H1 (cell line): ENCODE measurements at regions not wholly inside any gene's neighbourhood (a gene's known extent, or its start where the extent isn't known, plus 50 kb on each side); places are given as distances from the start of the nearest gene placed in this dataset.

Experiments
- CTCF ChIA-PET: fragments of 300-600 bp; sonication (Branson Sonifier 250); formaldehyde crosslinking; loops from one replicate; lab custom pipeline; 2021; ENCODE audit not compliant: partially characterized antibody; lab: Charles Lee
- POLR2A ChIA-PET: fragments of 300-600 bp; sonication (Branson Sonifier 250); formaldehyde crosslinking; loops from one replicate; lab custom pipeline; 2021; ENCODE audit warnings: inconsistent platforms; ENCODE audit not compliant: partially characterized antibody; lab: Charles Lee
- DNase-seq, 2 experiments: peaks; one replicate each; pipeline versions ENCODE4 v3.0.0 to v3.0.0-alpha.2; 2010 to 2022; ENCODE audit warnings: low spot score in 2 of 2, low read depth in 1 of 2, mixed read lengths in 1 of 2
- FAIRE-seq: peaks from 2 replicates; lab custom pipeline; 2011; peaks lifted over from hg19 to GRCh38; lab: Jason Lieb, UNC
- H2AFZ ChIP-seq: 2 replicates; pipeline ENCODE4 v1.8.1; 2012; ENCODE audit warnings: low read length, inconsistent platforms
- H2AK5ac ChIP-seq: 2 replicates; pipeline ENCODE4 v1.6.1; 2013; ENCODE audit warnings: low read depth, low read length
- H2BK120ac ChIP-seq: replicated peaks from 2 replicates; pipeline ENCODE3; 2013; ENCODE audit warnings: low read depth, low read length, inconsistent platforms
- H2BK12ac ChIP-seq: 2 replicates; pipeline ENCODE4 v1.6.1; 2013; ENCODE audit warnings: low read depth, low read length
- H2BK15ac ChIP-seq: 2 replicates; pipeline ENCODE4 v1.6.1; 2013; ENCODE audit warnings: low read length
- H2BK20ac ChIP-seq: 2 replicates; pipeline ENCODE4 v1.6.1; 2013; ENCODE audit warnings: low read length
- H2BK5ac ChIP-seq: 2 replicates; pipeline ENCODE4 v1.6.1; 2013; ENCODE audit warnings: low read depth, low read length
- H3K14ac ChIP-seq: 2 replicates; pipeline ENCODE4 v1.6.1; 2013; ENCODE audit warnings: inconsistent platforms; ENCODE audit not compliant: insufficient read length
- H3K18ac ChIP-seq: 2 replicates; pipeline ENCODE4 v1.6.1; 2013; ENCODE audit warnings: low read length; ENCODE audit errors: extremely low read depth
- H3K23ac ChIP-seq: 2 replicates; pipeline ENCODE4 v1.6.1; 2013; ENCODE audit warnings: inconsistent platforms; ENCODE audit not compliant: insufficient read length
- H3K23me2 ChIP-seq: 2 replicates; pipeline ENCODE4 v1.6.1; 2013; ENCODE audit warnings: low read depth, low read length
- H3K27ac ChIP-seq: 2 replicates; pipeline ENCODE4 v1.6.1; 2011; ENCODE audit warnings: low read depth, low read length, inconsistent platforms
- H3K27me3 ChIP-seq, 4 experiments: replicated peaks in 1 of 4; 1 replicate in 1 of 4; 2 replicates in 3 of 4; pipeline versions ENCODE4 v1.6.1 to v1.8.1; 2011 to 2013; ENCODE audit warnings: low read length in 3 of 4, mild to moderate bottlenecking in 3 of 4, inconsistent platforms in 2 of 4, mixed read lengths in 2 of 4, moderate library complexity in 1 of 4; ENCODE audit not compliant: control insufficient read depth in 3 of 4, insufficient read depth in 3 of 4; ENCODE audit errors: extremely low read depth in 1 of 4
- H3K36me3 ChIP-seq, 4 experiments: 2 replicates each; pipeline versions ENCODE4 v1.6.1 to v1.8.1; 2011 to 2013; ENCODE audit warnings: mild to moderate bottlenecking in 4 of 4, low read length in 3 of 4, moderate library complexity in 2 of 4, control low read depth in 1 of 4, inconsistent platforms in 1 of 4; ENCODE audit not compliant: insufficient read depth in 4 of 4, control insufficient read depth in 2 of 4
- H3K4ac ChIP-seq: replicated peaks from 2 replicates; pipeline ENCODE3; 2013; ENCODE audit warnings: low read length, low read depth, mixed read lengths, inconsistent platforms; ENCODE audit not compliant: insufficient read length
- H3K4me1 ChIP-seq, 4 experiments: replicated peaks in 1 of 4; 1 replicate in 1 of 4; 2 replicates in 3 of 4; pipeline versions ENCODE4 v1.6.1 to v1.8.1; 2011 to 2013; ENCODE audit warnings: low read length in 3 of 4, inconsistent platforms in 2 of 4, mixed read lengths in 1 of 4; ENCODE audit not compliant: insufficient read depth in 4 of 4, control insufficient read depth in 3 of 4
- H3K4me2 ChIP-seq, 2 experiments: 2 replicates each; pipeline versions ENCODE4 v1.6.1 to v1.8.1; 2011 to 2013; ENCODE audit warnings: low read depth in 2 of 2, low read length in 2 of 2, control low read depth in 1 of 2, inconsistent platforms in 1 of 2, mild to moderate bottlenecking in 1 of 2; ENCODE audit not compliant: insufficient read depth in 1 of 2
- H3K4me3 ChIP-seq, 4 experiments: fragments of 200-600, 300-600 bp in 1 of 4; sonication (generic), shearing (Covaris generic), sonication (Bioruptor Twin) in 1 of 4; 2 replicates each; pipeline versions ENCODE4 v1.5.1 to v1.8.1; 2011 to 2016; ENCODE audit warnings: low read length in 4 of 4, low read depth in 3 of 4, control low read depth in 2 of 4, inconsistent platforms in 2 of 4, mild to moderate bottlenecking in 2 of 4, mixed read lengths in 1 of 4, moderate library complexity in 1 of 4; ENCODE audit not compliant: insufficient read depth in 2 of 4; ENCODE audit errors: extremely low read depth in 1 of 4
- H3K56ac ChIP-seq: replicated peaks from 2 replicates; pipeline ENCODE3; 2013; ENCODE audit warnings: low read depth, mild to moderate bottlenecking, mixed read lengths, low read length, inconsistent platforms; ENCODE audit not compliant: insufficient read length
- H3K79me1 ChIP-seq: 2 replicates; pipeline ENCODE4 v1.6.1; 2013; ENCODE audit warnings: low read depth, low read length, control low read depth
- H3K79me2 ChIP-seq, 2 experiments: 2 replicates each; pipeline versions ENCODE4 v1.6.1 to v1.8.1; 2012 to 2013; ENCODE audit warnings: low read length in 2 of 2, mild to moderate bottlenecking in 2 of 2, inconsistent platforms in 1 of 2; ENCODE audit not compliant: insufficient read depth in 2 of 2, control insufficient read depth in 1 of 2
- H3K9ac ChIP-seq, 4 experiments: replicated peaks in 1 of 4; 1 replicate in 1 of 4; 2 replicates in 3 of 4; pipeline versions ENCODE4 v1.6.1 to v1.8.1; 2011 to 2013; ENCODE audit warnings: low read depth in 3 of 4, low read length in 3 of 4, control low read depth in 2 of 4, mild to moderate bottlenecking in 2 of 4, moderate library complexity in 2 of 4, inconsistent platforms in 1 of 4; ENCODE audit errors: extremely low read depth in 1 of 4
- H3K9me3 ChIP-seq, 2 experiments: 2 replicates each; pipeline versions ENCODE4 v1.6.1 to v1.8.1; 2012 to 2013; ENCODE audit warnings: mild to moderate bottlenecking in 2 of 2, moderate library complexity in 2 of 2, control low read depth in 1 of 2, inconsistent platforms in 1 of 2, low read depth in 1 of 2, low read length in 1 of 2, mixed read lengths in 1 of 2; ENCODE audit not compliant: insufficient read depth in 2 of 2
- H4K20me1 ChIP-seq, 2 experiments: replicated peaks in 1 of 2; 2 replicates each; pipeline versions ENCODE3 to v1.8.1; 2011 to 2013; ENCODE audit warnings: inconsistent platforms in 2 of 2, low read length in 2 of 2, mild to moderate bottlenecking in 1 of 2; ENCODE audit not compliant: insufficient read depth in 2 of 2, control insufficient read depth in 1 of 2
- H4K5ac ChIP-seq: 2 replicates; pipeline ENCODE4 v1.6.1; 2013; ENCODE audit warnings: low read length, low read depth, mixed read lengths, inconsistent platforms; ENCODE audit not compliant: insufficient read length
- H4K8ac ChIP-seq: 2 replicates; pipeline ENCODE4 v1.8.0; 2013; ENCODE audit warnings: mild to moderate bottlenecking, moderate library complexity, low read length, inconsistent platforms; ENCODE audit not compliant: insufficient read depth; ENCODE audit errors: extremely low read depth
- H4K91ac ChIP-seq: replicated peaks from 2 replicates; pipeline ENCODE3; 2013; ENCODE audit warnings: low read length, mixed read lengths, inconsistent platforms; ENCODE audit not compliant: insufficient read length
- CHD2 ChIP-seq: IDR thresholded peaks from 2 replicates; pipeline ENCODE4 v1.6.1; 2012; ENCODE audit warnings: low read length, improper control_type of control experiment
- CREB1 ChIP-seq: IDR thresholded peaks from 2 replicates; pipeline ENCODE4 v1.6.1; 2012; ENCODE audit warnings: inconsistent platforms
- MAFK ChIP-seq: IDR thresholded peaks from 2 replicates; pipeline ENCODE4 v1.6.1; 2012; ENCODE audit warnings: low read depth, mild to moderate bottlenecking, improper control_type of control experiment, low read length
- POLR2A ChIP-seq, 2 experiments: IDR thresholded peaks; 1 replicate in 1 of 2; 2 replicates in 1 of 2; pipeline ENCODE4 v1.6.1; 2011; ENCODE audit warnings: low read depth in 2 of 2, low read length in 2 of 2, mild to moderate bottlenecking in 2 of 2; ENCODE audit errors: control extremely low read depth in 1 of 2
- TBP ChIP-seq: IDR thresholded peaks from 2 replicates; pipeline ENCODE4 v1.6.1; 2011; ENCODE audit warnings: low read depth, low read length, improper control_type of control experiment
- WGBS, 2 experiments: shearing (Covaris generic) in 1 of 2; methylation state at CpG; one replicate each; pipeline versions ENCODE4 v1.1.6 to v1.1.7; 2013 to 2015; ENCODE audit warnings: low lambda C conversion rate in 2 of 2, mixed read lengths in 2 of 2, inconsistent platforms in 1 of 2, low coverage in 1 of 2, missing lambda C conversion rate in 1 of 2; ENCODE audit not compliant: insufficient replicate concordance in 2 of 2, insufficient coverage in 1 of 2, insufficient read length in 1 of 2; ENCODE audit errors: extremely low coverage in 1 of 2, missing lambda C conversion rate in 1 of 2; 5-methylcytosine and 5-hydroxymethylcytosine counted together

DNA sequence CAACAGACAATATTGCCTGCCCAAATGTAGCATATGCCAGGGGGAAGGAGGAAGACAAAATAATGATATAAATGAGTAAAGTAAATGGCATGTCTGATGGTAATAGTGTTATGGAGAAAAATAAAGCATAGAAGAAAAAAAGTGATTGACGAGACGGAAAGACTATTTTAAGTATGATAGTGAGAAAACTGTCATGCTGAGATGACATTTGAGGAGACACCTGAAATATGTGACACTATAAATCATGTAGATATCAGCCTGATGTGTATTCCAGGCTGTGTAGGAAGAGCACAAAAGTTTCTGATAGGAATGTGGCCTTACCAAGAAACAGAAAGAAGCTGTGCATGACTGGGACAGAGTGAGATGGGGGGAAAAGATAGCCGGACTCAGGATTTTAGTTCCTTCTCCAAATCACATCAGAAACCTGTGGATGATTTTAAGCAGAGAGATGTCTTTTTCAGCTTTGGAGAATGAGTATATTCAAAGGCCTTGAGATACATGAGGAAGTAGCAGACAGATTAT, 387.3 kb upstream of the SYT4 start:
- no peaks in the 10 kb centered on the region for H3K23me2 ChIP-seq
- H3K9ac ChIP-seq, result no peak overlapping the region
- no peaks in the 10 kb centered on the region for H3K79me1 ChIP-seq
- H3K36me3 ChIP-seq, result no peaks in the 10 kb centered on the region
- FAIRE-seq, result no peak
- no peak overlapping the region for H2BK20ac ChIP-seq
- no peak overlapping the region for H2AK5ac ChIP-seq
- no peak overlapping the region for H4K8ac ChIP-seq
- no peak overlapping the region for H3K18ac ChIP-seq
- WGBS, 2 experiments, result 100% methylated on average over 2 to 3 of the region's 3 CpGs
- no peaks in the 10 kb centered on the region for H4K20me1 ChIP-seq
- H3K4me3 ChIP-seq, result no peak overlapping the region
- H3K27ac ChIP-seq, result no peak overlapping the region
- no peak overlapping the region for H2BK15ac ChIP-seq
- TF ChIP-seq MAFK (no peak), CHD2 (no peak), POLR2A (IDR thresholded peaks at IDR 0.05; ENCODE audit: control extremely low read depth in 1 of 2, low read depth in 2 of 2, low read length in 2 of 2) (no peak), TBP (no peak), CREB1 (no peak)
- ChIA-PET CTCF (interaction anchor here (1.4 kb wide), 1 partner anchor 43 kb away, joined by 3 read pairs; no protein-coding TSS in a partner anchor), POLR2A (no interaction called here)
- no peak overlapping the region for H3K4ac ChIP-seq
- no peak overlapping the region for H2AFZ ChIP-seq
- H4K5ac ChIP-seq, result no peak overlapping the region
- H3K14ac ChIP-seq, result no peak overlapping the region
- H3K79me2 ChIP-seq, result no peaks in the 10 kb centered on the region
- no peak overlapping the region for H4K91ac ChIP-seq
- no peak for DNase-seq
- no peak overlapping the region for H2BK12ac ChIP-seq
- H3K27me3 ChIP-seq, result no peaks in the 10 kb centered on the region
- H3K56ac ChIP-seq, result no peak overlapping the region
- H2BK5ac ChIP-seq, result no peak overlapping the region
- no peak overlapping the region for H3K4me2 ChIP-seq
- H3K4me1 ChIP-seq, result no peaks in the 10 kb centered on the region; a peak in 1 of 7 replicates
- no peak overlapping the region for H3K23ac ChIP-seq
- H3K9me3 ChIP-seq, result no peaks in the 10 kb centered on the region
- no peak overlapping the region for H2BK120ac ChIP-seq
